Erythroblast (primary cell): ENCODE measurements at regions not wholly inside any gene's neighbourhood (a gene's known extent, or its start where the extent isn't known, plus 50 kb on each side); places are given as distances from the start of the nearest gene placed in this dataset.

ENCODE experiments used
- GATA1 ChIP-seq: IDR thresholded peaks from 2 replicates; pipeline ENCODE4 v1.6.1; 2011; ENCODE audit warnings: low read depth, mild to moderate bottlenecking, control low read depth, low read length, moderate library complexity
- POLR2A ChIP-seq: IDR thresholded peaks from 2 replicates; pipeline ENCODE4 v1.6.1; 2011; ENCODE audit warnings: mild to moderate bottlenecking, low read length

- TF ChIP-seq POLR2A (no peak), GATA1 (no peak)
Observed at GRCh38 chr10:78301891-78302738, 268.5 kb downstream of the RPS24 start.
